ENCODE measurements at regions not wholly inside any gene's neighbourhood (a gene's known extent, or its start where the extent isn't known, plus 50 kb on each side); places are given as distances from the start of the nearest gene placed in this dataset.

- no peak overlapping the region for H3K9ac ChIP-seq (ENCODE audit: extremely low read depth, insufficient read length, low read length)
- H3K36me3 Mint-ChIP-seq (ENCODE audit: insufficient read depth in 1 of 3, low read depth in 3 of 3): no peaks in the 10 kb centered on the region
- H3T11ph ChIP-seq (ENCODE audit: low read length): no peak overlapping the region
- no peak overlapping the region for H2BK5ac ChIP-seq (ENCODE audit: insufficient read length, low read length)
- no peak overlapping the region for H3K18ac ChIP-seq (ENCODE audit: insufficient read length, low read depth, low read length)
- no peaks in the 10 kb centered on the region for H3K27me3 Mint-ChIP-seq (ENCODE audit: low read depth)
- H3K23ac ChIP-seq (ENCODE audit: insufficient read length, low read depth, low read length): no peak overlapping the region
- no peaks in the 10 kb centered on the region for H3K9me3 ChIP-seq (ENCODE audit: control insufficient read depth, low read depth, low read length)
- TF ChIP-seq CTCF (conservative IDR thresholded peaks at IDR 0.05): no peak
- no peak overlapping the region for H3K56ac ChIP-seq (ENCODE audit: insufficient read length, low read depth, low read length)
- H3K23me2 ChIP-seq (ENCODE audit: insufficient read length, low read depth, low read length, poor library complexity, severe bottlenecking): no peaks in the 10 kb centered on the region
- H3K4ac ChIP-seq (ENCODE audit: low read depth, low read length): no peak overlapping the region
- no peak overlapping the region for H3K27ac Mint-ChIP-seq
- no peak overlapping the region for H2BK15ac ChIP-seq (ENCODE audit: low read depth, low read length)
- no peak overlapping the region for H3K14ac ChIP-seq (ENCODE audit: insufficient read depth, low read length)
- no peak overlapping the region for H2BK120ac ChIP-seq (ENCODE audit: low read depth, low read length, poor library complexity, severe bottlenecking)
- H3K9me3 Mint-ChIP-seq: no peaks in the 10 kb centered on the region
- H2AK5ac ChIP-seq (ENCODE audit: insufficient read length, low read length): no peak overlapping the region
- no peaks in the 10 kb centered on the region for H3K79me1 ChIP-seq (ENCODE audit: insufficient read depth, low read depth, low read length, poor library complexity, severe bottlenecking)
- no peak overlapping the region for H2BK20ac ChIP-seq (ENCODE audit: low read depth, low read length, poor library complexity, severe bottlenecking)
- H3K27me3 ChIP-seq (ENCODE audit: insufficient read depth, low read length): no peaks in the 10 kb centered on the region
- DNase-seq: no peak
- H3K4me1 ChIP-seq (ENCODE audit: insufficient read depth, low read length): no peaks in the 10 kb centered on the region; the same call in 1 of the 2 replicates
- no peak overlapping the region for H2AFZ ChIP-seq (ENCODE audit: low read length)
- no peak overlapping the region for H3K4me3 Mint-ChIP-seq
- H3K27ac ChIP-seq (ENCODE audit: insufficient read length, low read depth, low read length): no peak overlapping the region
- no CpG with 5 or more reads among the region's 3 CpGs for WGBS (ENCODE audit: extremely low coverage, insufficient read length, low lambda C conversion rate)
- no peak overlapping the region for H3K4me2 ChIP-seq (ENCODE audit: insufficient read depth, insufficient read length, low read length)
- no peak overlapping the region for H4K91ac ChIP-seq (ENCODE audit: insufficient read length, low read depth, low read length)
- no peaks in the 10 kb centered on the region for H4K20me1 ChIP-seq (ENCODE audit: control insufficient read depth, insufficient read depth, insufficient read length)
- H4K5ac ChIP-seq (ENCODE audit: insufficient read length, low read depth, low read length): no peak overlapping the region
- H4K8ac ChIP-seq (replicated peaks; ENCODE audit: insufficient read length, low read depth, low read length): no peak overlapping the region
- peaks cover 19 to 21% of the 10 kb centered on the region in 2 experiments for H3K4me1 Mint-ChIP-seq
- H3K79me2 ChIP-seq (ENCODE audit: insufficient read depth, low read length): no peaks in the 10 kb centered on the region
- no peak overlapping the region for H2BK12ac ChIP-seq (ENCODE audit: insufficient read length, low read depth, low read length)
Measured at GRCh38 chr13:80069374-80069773, 271.6 kb downstream of the SPRY2 start.
